Skin epidermis (tissue), 12 donors: ENCODE measurements at regions not wholly inside any gene's neighbourhood (a gene's known extent, or its start where the extent isn't known, plus 50 kb on each side); places are given as distances from the start of the nearest gene placed in this dataset.

ENCODE experiments used
- H3K27ac ChIP-seq, 21 experiments: fragments of 200-600 bp; sonication (generic) in 11 of 21; one replicate each; pipeline ENCODE4 v1.5.0; 2020; ENCODE audit warnings: mild to moderate bottlenecking in 3 of 21, inconsistent platforms in 2 of 21, moderate library complexity in 2 of 21
- H3K4me3 ChIP-seq, 7 experiments: fragments of 200-600 bp; sonication (generic) in 2 of 7; one replicate each; pipeline ENCODE4 v1.5.0; 2020; ENCODE audit warnings: inconsistent platforms in 2 of 7, mild to moderate bottlenecking in 2 of 7, moderate library complexity in 1 of 7

- H3K4me3 ChIP-seq, result no peak overlapping the region
- H3K27ac ChIP-seq, result no peak overlapping the region
Observed at GRCh38 chr15:77557564-77557963, 75.1 kb downstream of the LINGO1 start.

DNA sequence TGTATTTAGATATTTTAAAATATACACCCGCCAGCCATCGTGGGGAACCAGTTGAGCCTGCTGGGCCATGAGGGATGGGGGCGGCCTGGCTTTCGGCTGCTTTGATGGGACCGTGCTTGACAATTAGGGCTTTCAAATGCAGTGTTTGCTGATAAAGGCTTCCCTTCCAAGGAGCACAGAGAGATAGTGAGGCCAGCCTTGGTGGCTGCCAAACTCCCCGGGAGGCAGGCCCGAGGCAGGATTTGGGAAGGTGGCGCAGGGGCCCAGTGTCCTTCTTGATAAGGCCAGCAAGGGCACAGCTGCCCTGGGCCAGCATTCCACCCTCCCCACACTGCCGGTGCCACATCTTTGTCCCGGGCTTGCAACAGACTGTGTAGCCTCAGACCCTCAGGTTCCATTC lies 75.6 kb downstream of the LINGO1 start:
- Histone ChIP-seq H3K4me3 (no peak overlapping the region), H3K27ac (no peak overlapping the region)

- H3K4me3 ChIP-seq, result no peak overlapping the region
- H3K27ac ChIP-seq, result no peak overlapping the region
Observed at GRCh38 chr15:77556622-77557021, 76.1 kb downstream of the LINGO1 start.

GRCh38 chr15:77555232-77555631 lies 77.5 kb downstream of the LINGO1 start:
- Histone ChIP-seq H3K4me3 (no peak overlapping the region), H3K27ac (no peak overlapping the region)

DNA sequence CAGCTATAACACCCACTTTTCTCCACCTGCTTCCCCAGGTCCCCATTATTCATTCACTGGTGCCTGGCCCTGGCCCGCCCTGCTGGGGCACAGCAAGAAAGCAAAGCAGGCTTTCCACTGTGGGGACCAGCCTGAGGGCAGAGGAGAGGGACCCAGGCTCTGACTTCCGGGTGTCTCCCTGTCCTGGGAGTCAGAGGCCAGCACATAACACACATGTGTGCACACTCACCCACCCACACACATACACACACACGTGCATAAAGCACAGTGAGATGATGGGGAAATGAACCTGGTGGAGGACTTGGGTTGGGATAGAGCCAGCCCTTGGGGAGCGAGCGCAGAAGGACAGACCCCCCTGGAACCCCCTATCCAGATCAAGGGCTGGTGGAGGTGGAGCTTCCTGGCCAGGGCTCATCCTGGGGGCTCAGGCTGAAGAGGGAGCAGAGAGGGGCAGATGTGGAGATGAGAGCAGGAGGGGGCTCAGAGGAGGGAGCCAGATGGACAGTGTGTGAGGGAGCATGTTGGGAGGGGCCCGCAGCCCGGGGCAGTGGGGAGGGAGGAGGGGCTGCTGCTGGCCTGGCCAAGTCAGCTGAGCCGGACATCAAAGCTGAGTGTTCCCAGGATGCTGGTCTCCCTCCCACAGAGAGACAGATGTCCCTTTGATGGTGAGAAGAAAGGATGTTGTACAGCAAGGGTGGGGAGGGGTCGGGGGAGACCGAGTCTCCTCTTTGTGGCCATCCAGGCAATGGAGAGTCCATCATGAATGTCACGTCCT lies 78.2 kb downstream of the LINGO1 start:
- Histone ChIP-seq H3K4me3 (no peak overlapping the region), H3K27ac (no peak overlapping the region)

DNA sequence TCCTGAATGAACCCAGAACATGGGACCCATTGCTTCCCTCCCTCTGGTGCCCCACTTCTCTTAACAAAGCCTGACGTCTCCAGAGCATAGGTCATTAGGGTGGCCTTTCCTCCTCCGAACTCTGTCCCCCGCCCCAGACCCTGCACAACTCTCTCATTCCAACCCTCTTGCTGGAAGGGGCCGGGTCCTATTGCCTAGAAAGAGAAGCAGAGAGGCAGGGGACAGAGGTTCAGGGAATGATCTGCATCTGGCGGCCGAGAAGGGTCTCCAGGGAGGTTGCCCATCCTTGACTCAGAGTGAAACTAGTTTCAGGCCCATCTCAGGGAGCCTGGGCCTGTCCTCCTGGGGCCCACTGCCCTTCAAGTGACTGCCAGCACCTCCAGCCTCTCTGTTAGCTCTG lies 79.0 kb downstream of the LINGO1 start:
- Histone ChIP-seq H3K4me3 (no peak overlapping the region), H3K27ac (no peak overlapping the region)

- H3K4me3 ChIP-seq, result no peak overlapping the region
- no peak overlapping the region for H3K27ac ChIP-seq
Observed at GRCh38 chr15:77553257-77553656, 79.5 kb downstream of the LINGO1 start.

GRCh38 chr15:77552066-77552465 lies 80.6 kb downstream of the LINGO1 start:
- Histone ChIP-seq H3K27ac (no peak overlapping the region), H3K4me3 (no peak overlapping the region)

DNA sequence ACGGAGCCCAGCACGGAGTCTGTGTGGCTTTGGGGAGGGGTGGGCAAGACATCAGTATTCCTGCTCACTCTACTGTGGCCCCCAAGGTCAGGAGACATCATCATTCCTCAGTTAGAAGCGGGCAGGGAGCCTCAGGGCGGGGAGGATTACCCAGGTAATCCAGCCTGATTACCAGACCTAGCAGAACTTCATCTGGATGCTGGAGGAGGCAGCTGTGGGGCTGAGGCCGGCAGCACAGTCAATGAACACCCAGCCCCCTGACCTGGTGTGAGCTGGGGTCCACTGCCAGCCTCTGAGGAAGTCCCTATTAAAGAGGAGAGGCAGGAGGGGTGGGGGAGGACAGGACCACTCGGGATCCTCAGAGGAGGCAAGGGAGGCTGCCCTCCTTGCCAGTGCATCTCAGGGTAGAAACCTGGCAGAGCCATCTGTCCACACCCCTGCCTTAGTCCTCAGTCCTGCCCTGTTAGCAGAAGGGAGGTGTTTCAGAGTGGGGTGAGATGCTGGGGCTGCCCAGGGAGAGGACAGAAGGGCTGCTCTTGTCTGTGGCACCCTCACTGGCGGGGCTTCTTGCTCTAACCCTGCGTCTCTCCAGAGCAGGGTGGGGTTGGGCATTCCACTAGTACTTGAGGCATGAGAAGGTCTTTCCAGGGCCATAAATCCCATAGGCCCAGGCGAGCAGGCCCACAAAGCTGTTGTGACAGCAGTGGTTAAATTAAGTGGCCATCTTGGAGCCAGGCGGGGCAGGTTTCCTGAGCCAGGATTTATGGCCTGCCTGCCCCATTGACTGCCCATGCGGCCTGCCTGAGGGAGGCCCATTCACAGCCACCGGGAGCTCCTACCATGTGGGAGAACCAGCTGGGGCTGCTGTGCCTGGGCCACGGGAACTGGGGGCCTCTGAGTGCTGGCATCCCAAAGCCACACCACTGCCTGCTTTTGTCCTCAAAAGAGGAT lies 82.1 kb downstream of the LINGO1 start:
- Histone ChIP-seq H3K27ac (no peak overlapping the region), H3K4me3 (no peak overlapping the region)

- H3K4me3 ChIP-seq, result no peak overlapping the region
- no peak overlapping the region for H3K27ac ChIP-seq
Observed at GRCh38 chr15:77549576-77550288, 83.0 kb downstream of the LINGO1 start.

DNA sequence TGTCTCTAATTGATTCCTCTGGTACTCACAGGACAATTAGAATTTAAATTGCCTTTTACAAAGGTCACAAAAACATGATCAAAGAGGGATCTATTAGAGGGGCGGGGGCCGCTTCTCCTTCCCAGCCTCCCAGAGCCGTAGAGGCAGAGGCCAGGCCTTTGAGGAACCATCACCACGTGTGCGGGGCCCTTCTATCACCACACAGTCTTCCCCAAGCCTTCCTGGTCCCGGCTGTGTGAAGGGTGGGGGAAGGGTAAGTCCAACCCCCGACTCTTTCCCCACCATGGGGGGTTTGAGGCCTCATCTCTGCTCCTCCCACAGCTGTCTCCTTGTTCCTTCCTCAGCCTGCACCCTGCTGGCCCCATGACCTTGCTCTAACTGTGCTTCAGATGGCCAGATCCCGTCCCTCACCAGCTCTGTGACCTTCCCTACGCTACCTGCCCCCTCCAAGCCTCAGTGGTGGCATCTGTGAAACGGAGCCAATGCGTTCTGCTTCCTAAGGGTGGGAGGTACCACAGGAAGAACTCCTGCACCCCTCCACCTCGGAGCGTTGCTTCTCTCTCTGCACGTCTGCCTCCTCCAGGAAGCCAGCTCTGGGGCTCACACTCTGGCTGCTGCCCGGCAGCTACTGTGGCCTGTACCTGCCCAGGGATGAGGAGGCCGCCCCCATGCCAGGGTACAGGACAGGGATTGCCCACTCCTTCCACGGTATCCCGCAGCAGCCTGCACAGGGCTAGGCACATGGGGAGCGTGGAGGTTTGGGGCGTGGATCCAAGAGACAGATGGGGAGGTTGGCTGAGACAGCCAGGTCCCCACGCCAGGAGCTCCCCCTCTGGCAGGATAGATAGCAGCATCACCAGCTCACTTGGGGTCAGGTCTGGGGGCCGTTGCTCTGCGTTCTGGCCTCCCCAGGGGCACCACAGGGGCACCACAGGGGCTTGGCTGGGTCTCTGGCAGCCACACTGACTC lies 83.8 kb downstream of the LINGO1 start:
- Histone ChIP-seq H3K27ac (no peak overlapping the region), H3K4me3 (no peak overlapping the region)

- Histone ChIP-seq H3K27ac (no peak overlapping the region), H3K4me3 (no peak overlapping the region)
Observed at GRCh38 chr15:77547801-77548588, 84.7 kb downstream of the LINGO1 start.

DNA sequence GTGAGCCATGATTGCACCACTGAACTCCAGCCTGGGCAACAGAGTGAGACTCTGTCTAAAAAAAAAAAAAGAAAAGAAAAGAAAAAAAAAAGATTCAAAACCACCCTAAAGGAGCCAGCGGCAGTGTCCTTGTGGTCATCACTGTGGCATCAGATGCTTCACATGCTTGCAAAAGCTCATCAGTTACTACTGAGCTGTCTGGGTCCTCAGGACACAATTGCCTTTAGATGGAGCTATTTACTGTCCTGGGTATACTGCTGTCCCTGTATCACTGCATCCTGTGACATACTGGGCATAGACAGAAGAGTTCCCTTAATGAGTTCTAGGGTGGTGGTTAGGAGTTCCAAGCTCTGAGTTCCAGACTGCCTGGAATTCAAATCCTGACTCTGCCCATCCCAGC lies 85.8 kb downstream of the LINGO1 start:
- H3K27ac ChIP-seq, result no peak overlapping the region
- H3K4me3 ChIP-seq, result no peak overlapping the region

GRCh38 chr15:77546050-77546501 lies 86.6 kb downstream of the LINGO1 start:
- Histone ChIP-seq H3K27ac (no peak overlapping the region), H3K4me3 (no peak overlapping the region)

- H3K27ac ChIP-seq, result no peak overlapping the region
- no peak overlapping the region for H3K4me3 ChIP-seq
Observed at GRCh38 chr15:77545058-77545457, 87.7 kb downstream of the LINGO1 start.

- no peak overlapping the region for H3K27ac ChIP-seq
- H3K4me3 ChIP-seq, result no peak overlapping the region
Observed at GRCh38 chr15:77544162-77544561, 88.5 kb downstream of the LINGO1 start.

DNA sequence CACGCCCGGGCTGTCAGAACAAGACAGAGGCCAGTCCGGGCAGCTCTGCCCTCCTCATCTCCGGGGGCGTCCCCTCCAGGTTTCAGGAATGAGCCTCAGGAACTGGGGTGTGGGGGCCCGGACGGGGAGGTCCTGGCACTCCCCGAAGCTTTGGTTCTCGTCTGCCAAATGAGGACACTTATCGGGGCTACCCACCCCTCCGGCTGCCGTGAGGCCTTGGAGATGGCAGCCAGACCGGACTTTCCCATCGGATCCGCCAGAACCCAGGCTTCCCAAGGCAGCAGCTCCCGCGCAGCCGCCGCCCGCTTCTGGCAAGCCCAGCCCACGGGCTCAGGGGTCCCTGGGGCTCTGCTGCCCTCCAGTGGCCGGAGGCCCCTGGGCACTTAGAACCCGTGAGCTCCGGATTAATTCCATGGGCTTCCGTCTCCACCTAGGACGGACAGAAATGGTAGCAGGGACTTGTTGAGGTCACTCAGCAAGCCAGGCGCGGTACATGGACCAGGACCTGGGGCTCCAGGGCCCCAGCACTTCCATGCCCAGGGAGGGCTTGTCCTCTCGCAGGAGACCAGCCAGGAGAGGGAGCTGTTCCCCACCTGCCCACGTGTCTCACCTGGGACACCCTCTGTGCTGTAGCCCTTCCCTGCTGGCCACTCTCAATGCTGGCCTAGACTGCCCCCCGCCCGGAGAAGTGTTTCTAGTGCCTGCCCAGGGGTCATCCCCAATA lies 89.4 kb downstream of the LINGO1 start:
- H3K4me3 ChIP-seq, result peak overlapping the region; percentile 29 to 48 (median 32)
- H3K27ac ChIP-seq, result peak overlapping the region in 20 of 21 experiments; percentile 22 to 77 (median 62)
